Ishikawa (cell line): ENCODE measurements at regions not wholly inside any gene's neighbourhood (a gene's known extent, or its start where the extent isn't known, plus 50 kb on each side); places are given as distances from the start of the nearest gene placed in this dataset.

ENCODE experiments used
- CREB1 ChIP-seq: IDR thresholded peaks from 2 replicates; pipeline ENCODE4 v1.6.1; 2012; ENCODE audit warnings: low read depth
- EP300 ChIP-seq: IDR thresholded peaks from 2 replicates; pipeline ENCODE4 v1.6.1; 2012; ENCODE audit warnings: borderline replicate concordance
- YY1 ChIP-seq: IDR thresholded peaks from 2 replicates; pipeline ENCODE4 v1.6.1; 2012; ENCODE audit warnings: low read depth
- ZBTB7A ChIP-seq: IDR thresholded peaks from 2 replicates; pipeline ENCODE4 v1.6.1; 2012; ENCODE audit warnings: low read depth

DNA sequence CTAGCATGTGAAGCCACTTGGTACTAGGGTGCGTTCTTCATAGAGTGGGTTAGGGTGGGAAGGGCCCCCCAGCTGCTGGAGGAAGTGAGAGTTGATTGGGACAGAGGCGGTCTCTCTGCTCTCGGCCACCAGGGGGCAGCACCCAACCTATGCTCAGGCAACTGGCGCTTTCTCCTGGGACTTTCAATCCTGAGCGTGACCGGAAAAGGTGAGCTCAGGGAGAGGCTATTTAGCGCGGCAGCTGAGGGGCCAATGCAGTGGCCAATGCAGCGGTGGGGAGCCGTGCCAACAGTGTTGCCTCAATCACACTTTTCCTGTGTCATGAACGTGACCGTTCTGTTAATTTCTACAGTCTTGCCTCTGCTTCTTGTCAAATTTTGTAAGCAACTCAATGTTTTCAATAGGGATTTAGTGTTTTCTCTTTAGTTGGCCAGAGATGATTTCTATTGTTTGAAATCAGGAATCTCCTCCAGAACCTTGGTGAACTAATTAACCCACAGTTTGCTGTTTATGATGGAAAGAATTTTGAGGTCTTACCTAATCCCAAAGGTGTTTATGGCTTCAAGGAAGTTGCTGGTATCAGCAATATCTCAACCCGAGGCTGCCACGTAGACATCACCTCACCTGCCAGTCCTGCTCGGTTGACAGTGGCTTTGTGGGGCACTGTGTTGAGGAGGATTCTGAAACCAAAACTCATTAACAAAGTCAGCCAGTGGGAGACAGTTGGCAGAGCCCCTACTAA lies 67.9 kb upstream of the PDZD8 start:
- TF ChIP-seq YY1 (no peak), ZBTB7A (no peak), EP300 (peak; percentile 28; the same call in 1 of the 2 replicates), CREB1 (no peak)
